Keratinocyte (primary cell): ENCODE measurements at regions not wholly inside any gene's neighbourhood (a gene's known extent, or its start where the extent isn't known, plus 50 kb on each side); places are given as distances from the start of the nearest gene placed in this dataset.

ENCODE experiments used
- EZH2 ChIP-seq: IDR thresholded peaks from one replicate; pipeline ENCODE4 v1.6.1; 2012; ENCODE audit warnings: inconsistent platforms, mild to moderate bottlenecking, low read length, moderate library complexity
- TF ChIP-seq, protein P1 (sequence below), 3 experiments: IDR thresholded peaks in 1 of 3; conservative IDR thresholded peaks in 1 of 3; optimal IDR thresholded peaks in 1 of 3; 2 replicates in 2 of 3; 3 replicates in 1 of 3; pipeline versions ENCODE3 to v1.5.1; 2011; ENCODE audit warnings: low read length in 3 of 3, mild to moderate bottlenecking in 3 of 3, moderate library complexity in 2 of 3, control low read depth in 1 of 3, inconsistent platforms in 1 of 3; ENCODE audit not compliant: insufficient read depth in 2 of 3; ENCODE audit errors: extremely low read depth in 1 of 3

DNA sequence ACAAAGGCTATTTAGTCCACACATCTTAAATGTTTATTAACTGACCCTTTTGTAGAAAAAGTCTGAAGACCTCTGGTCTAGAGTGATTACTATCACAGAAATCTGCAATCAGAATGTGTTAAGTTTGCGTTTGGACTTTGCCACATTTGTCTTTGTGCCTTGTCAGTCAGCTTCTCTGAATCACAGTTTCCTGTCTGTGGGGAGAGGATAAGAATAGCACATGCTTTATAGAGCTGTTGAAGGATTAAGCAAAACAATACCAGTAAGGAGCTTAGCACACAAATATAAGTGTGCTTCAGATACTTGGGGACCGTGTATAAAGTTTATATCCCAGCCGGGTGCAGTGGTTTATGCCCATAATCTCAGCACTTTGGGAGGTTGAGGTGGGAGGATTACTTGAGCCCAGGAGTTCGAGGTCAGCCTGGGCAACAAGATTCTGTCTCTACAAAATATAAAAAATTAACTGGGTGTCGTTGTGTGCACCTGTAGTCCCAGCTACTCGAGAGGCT, 63.0 kb upstream of the BTG1 start:
- TF ChIP-seq, protein P1, sequence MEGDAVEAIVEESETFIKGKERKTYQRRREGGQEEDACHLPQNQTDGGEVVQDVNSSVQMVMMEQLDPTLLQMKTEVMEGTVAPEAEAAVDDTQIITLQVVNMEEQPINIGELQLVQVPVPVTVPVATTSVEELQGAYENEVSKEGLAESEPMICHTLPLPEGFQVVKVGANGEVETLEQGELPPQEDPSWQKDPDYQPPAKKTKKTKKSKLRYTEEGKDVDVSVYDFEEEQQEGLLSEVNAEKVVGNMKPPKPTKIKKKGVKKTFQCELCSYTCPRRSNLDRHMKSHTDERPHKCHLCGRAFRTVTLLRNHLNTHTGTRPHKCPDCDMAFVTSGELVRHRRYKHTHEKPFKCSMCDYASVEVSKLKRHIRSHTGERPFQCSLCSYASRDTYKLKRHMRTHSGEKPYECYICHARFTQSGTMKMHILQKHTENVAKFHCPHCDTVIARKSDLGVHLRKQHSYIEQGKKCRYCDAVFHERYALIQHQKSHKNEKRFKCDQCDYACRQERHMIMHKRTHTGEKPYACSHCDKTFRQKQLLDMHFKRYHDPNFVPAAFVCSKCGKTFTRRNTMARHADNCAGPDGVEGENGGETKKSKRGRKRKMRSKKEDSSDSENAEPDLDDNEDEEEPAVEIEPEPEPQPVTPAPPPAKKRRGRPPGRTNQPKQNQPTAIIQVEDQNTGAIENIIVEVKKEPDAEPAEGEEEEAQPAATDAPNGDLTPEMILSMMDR (optimal IDR thresholded peaks at IDR 0.05 in 1 of 3, IDR thresholded peaks at IDR 0.05 in 1 of 3, conservative IDR thresholded peaks at IDR 0.05 in 1 of 3; ENCODE audit: extremely low read depth in 1 of 3, insufficient read depth in 2 of 3, low read length in 3 of 3) = no peak
- TF ChIP-seq EZH2 = no peak
